Heart left ventricle (tissue), 16 donors: ENCODE measurements at regions not wholly inside any gene's neighbourhood (a gene's known extent, or its start where the extent isn't known, plus 50 kb on each side); places are given as distances from the start of the nearest gene placed in this dataset.
"Not testable (repeated sequence)": the region's sequence is repeated elsewhere in the genome, so short reads cannot be mapped to it uniquely, and the experiment has no call there.

Experiments
- ATAC-seq, 4 donors: fragments of 200-7000 bp; cut with Tn5 transposase; one replicate each; pipeline ENCODE4 v1.9.1; 2020 to 2022; ENCODE audit warnings: moderate library complexity in 4 of 4, mild to moderate bottlenecking in 3 of 4, moderate number of reproducible peaks in 1 of 4
- DNase-seq, 5 donors: peaks; one replicate each; pipeline ENCODE4 v3.0.0-alpha.2; 2020
- H3K27ac ChIP-seq, 12 donors: fragments of 200-600 bp; sonication (generic) in 4 of 12; one replicate each; pipeline versions ENCODE4 v1.5.0 to v1.8.0; 2016 to 2022; ENCODE audit warnings: mild to moderate bottlenecking in 2 of 12
- H3K27me3 ChIP-seq, 9 donors: fragments of 200-600 bp; sonication (generic) in 2 of 9; one replicate each; pipeline versions ENCODE4 v1.5.1 to v1.8.0; 2016 to 2022; ENCODE audit warnings: mild to moderate bottlenecking in 3 of 9
- H3K36me3 ChIP-seq, 9 donors: fragments of 200-600 bp; sonication (generic) in 2 of 9; one replicate each; pipeline versions ENCODE4 v1.5.0 to v1.8.0; 2018 to 2022; ENCODE audit warnings: mild to moderate bottlenecking in 2 of 9
- H3K4me1 ChIP-seq, 12 donors: fragments of 200-600 bp; sonication (generic) in 4 of 12; one replicate each; pipeline versions ENCODE4 v1.5.0 to v1.8.0; 2016 to 2022; ENCODE audit warnings: mild to moderate bottlenecking in 3 of 12
- H3K4me3 ChIP-seq, 12 donors: fragments of 200-600 bp; sonication (generic) in 4 of 12; one replicate each; pipeline versions ENCODE4 v1.5.0 to v1.8.0; 2017 to 2022; ENCODE audit warnings: mild to moderate bottlenecking in 9 of 12, moderate library complexity in 4 of 12
- H3K9me3 ChIP-seq, 12 donors: fragments of 200-600 bp; sonication (generic) in 4 of 12; one replicate each; pipeline versions ENCODE4 v1.5.0 to v1.8.0; 2016 to 2022; ENCODE audit warnings: mild to moderate bottlenecking in 1 of 12
- POLR2A ChIP-seq, 2 donors: fragments of 450-650 bp; IDR thresholded peaks; one replicate each; pipeline ENCODE4 v1.6.1; 2017; ENCODE audit warnings: antibody characterized with exemption in 2 of 2, mild to moderate bottlenecking in 2 of 2, moderate library complexity in 2 of 2
- WGBS, 4 donors: extraction: QIAGEN DNeasy Blood & Tissue Kit in 2 of 4; methylation state at CpG; one replicate each; pipeline versions ENCODE4 v1.1.5 to v1.1.7; 2013 to 2018; 5-methylcytosine and 5-hydroxymethylcytosine counted together
- intact Hi-C, 10 donors: fragments of 100-400 bp; cut with DNase I; formaldehyde crosslinking; loops; one replicate each; pipeline versions ENCODE4 v1.11.1 to v1.14.2; 2022
- TF ChIP-seq, protein P1 (sequence below), 12 donors: fragments of 200-600 bp; sonication (generic) in 4 of 12; IDR thresholded peaks; one replicate each; pipeline versions ENCODE4 v1.5.0 to v1.8.0; 2018 to 2022; ENCODE audit warnings: antibody characterized with exemption in 12 of 12, mild to moderate bottlenecking in 5 of 12
- donor health status: ischemic (EF 13 %, LVEDD 7.1; RV severe dilation, severe dysfunction).
- donor health status: healthy with polysubstance abuse.
- donor health status: DM: no; HTN: yes; CAD: no.
- donor health status: DM: no; HTN: no; CAD: no.
- donor health status: ischemic (EF 25% LVEDD 6.9; RV normal size, moderate dysfunction).
- donor health status: ischemic (EF 25% LVEDD 5.7; RV mildly dilated, moderate dysfunction).
- donor health status: healthy.
- donor health status: DM: yes; HTN: yes; CAD: no.
- donor health status: ischemic (EF 35%, LVEDD 5.7; RV mildly dilated, moderate dysfunction).
- donor health status: nonischemic (EF 11% LVEDD 7.7; RV severe dilation, severe dysfunction).
- donor health status: DM: yes; HTN: yes; CAD: no.
- donor health status: PGD.
- donor health status: ischemic (EF 29% LVEDD 5.4; RV normal size, mild dysfunction).
- donor health status: nonischemic (EF 23%, LVEDD 6.1; RV moderate dilation, normal function).

DNA sequence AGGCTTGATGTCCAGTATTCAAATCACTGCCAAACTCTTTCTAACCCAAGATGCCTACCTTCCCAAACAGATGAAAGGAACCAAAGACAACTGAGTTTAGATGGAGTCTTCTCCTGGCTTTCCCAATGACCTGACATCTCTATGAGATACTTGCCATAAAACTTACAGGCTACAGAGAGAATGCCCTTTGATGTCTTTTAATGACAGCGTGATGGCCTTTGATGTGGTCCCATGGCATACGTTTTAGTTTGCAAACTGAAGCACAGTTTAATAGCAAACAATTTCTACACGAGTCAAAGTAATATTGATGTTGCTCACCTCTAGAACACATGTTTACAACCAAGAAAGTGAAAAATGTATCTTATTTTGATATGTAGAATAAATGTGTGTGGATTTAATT is 73.2 kb downstream of the ZIC4 start:
- Histone ChIP-seq H3K4me3 (no peak overlapping the region), H3K27ac (no peak overlapping the region), H3K36me3 (no peaks in the 10 kb centered on the region), H3K4me1 (no peaks in the 10 kb centered on the region), H3K9me3 (no peaks in the 10 kb centered on the region), H3K27me3 (peaks cover 0 to 5% (median 0%) of the 10 kb centered on the region in 9 donors)
- DNase-seq (no peak), ATAC-seq (no peak)
- intact Hi-C loops: no loop called here
- TF ChIP-seq, protein P1, sequence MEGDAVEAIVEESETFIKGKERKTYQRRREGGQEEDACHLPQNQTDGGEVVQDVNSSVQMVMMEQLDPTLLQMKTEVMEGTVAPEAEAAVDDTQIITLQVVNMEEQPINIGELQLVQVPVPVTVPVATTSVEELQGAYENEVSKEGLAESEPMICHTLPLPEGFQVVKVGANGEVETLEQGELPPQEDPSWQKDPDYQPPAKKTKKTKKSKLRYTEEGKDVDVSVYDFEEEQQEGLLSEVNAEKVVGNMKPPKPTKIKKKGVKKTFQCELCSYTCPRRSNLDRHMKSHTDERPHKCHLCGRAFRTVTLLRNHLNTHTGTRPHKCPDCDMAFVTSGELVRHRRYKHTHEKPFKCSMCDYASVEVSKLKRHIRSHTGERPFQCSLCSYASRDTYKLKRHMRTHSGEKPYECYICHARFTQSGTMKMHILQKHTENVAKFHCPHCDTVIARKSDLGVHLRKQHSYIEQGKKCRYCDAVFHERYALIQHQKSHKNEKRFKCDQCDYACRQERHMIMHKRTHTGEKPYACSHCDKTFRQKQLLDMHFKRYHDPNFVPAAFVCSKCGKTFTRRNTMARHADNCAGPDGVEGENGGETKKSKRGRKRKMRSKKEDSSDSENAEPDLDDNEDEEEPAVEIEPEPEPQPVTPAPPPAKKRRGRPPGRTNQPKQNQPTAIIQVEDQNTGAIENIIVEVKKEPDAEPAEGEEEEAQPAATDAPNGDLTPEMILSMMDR (IDR thresholded peaks at IDR 0.05): no peak
- no peak for TF ChIP-seq POLR2A (IDR thresholded peaks at IDR 0.05)
- WGBS, 4 donors: 59 to 76% (median 70%) methylated on average over 3 of the region's 3 CpGs

DNA sequence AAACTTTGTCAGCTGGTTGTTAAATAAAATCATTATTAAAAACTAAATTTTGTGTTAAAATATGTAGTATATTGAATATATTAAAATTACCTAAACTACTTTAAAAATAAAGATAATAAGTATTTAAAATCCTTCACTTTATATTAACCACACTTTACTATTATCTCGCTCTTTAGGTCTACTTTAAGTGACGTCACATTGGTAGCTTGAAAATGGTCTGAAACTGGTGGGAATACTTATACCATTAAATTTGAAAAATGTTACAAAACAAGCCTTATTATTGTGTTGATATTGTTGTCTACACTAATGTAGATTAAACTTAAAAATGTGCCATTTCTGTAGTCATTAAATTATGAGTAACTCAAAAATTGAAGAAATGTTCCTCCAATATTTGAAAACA is 77.6 kb downstream of the ZIC4 start:
- Histone ChIP-seq H3K9me3 (peaks cover 0 to 5% (median 0%) of the 10 kb centered on the region in 12 donors), H3K27me3 (no peaks in the 10 kb centered on the region), H3K4me3 (no peak overlapping the region), H3K27ac (no peak overlapping the region), H3K4me1 (no peaks in the 10 kb centered on the region), H3K36me3 (no peaks in the 10 kb centered on the region)
- intact Hi-C loops: no loop called here
- ATAC-seq: no peak
- TF ChIP-seq POLR2A (IDR thresholded peaks at IDR 0.05): no peak
- TF ChIP-seq, protein P1 (IDR thresholded peaks at IDR 0.05): no peak
- DNase-seq: no peak
- WGBS, 4 donors: 86 to 92% (median 88%) methylated on average over 2 of the region's 2 CpGs

DNA sequence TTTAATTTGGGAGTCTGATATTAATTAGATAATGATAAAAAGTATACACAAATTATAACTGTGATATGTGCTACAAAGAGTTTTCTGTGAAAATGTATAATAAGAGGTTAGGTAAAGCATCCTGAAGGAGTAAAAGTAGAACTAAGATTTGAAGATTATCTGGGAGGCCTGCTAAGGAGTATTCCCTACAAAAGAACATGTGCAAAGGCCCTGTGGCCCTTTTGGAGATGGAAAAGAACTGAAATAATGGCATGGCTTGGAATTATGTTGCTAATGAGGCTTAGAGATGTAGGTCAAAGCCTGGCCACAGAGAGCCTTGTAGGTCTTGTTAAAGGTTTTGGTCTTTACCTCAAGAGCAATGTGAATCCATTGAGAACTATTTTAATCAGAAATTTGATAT is 82.0 kb downstream of the ZIC4 start:
- no peaks in the 10 kb centered on the region for H3K4me1 ChIP-seq
- no peak overlapping the region for H3K27ac ChIP-seq
- TF ChIP-seq, protein P1 (IDR thresholded peaks at IDR 0.05): no peak
- no peak for TF ChIP-seq POLR2A (IDR thresholded peaks at IDR 0.05)
- peaks cover 0 to 5% (median 0%) of the 10 kb centered on the region in 12 donors for H3K9me3 ChIP-seq
- DNase-seq: no peak
- H3K4me3 ChIP-seq: no peak overlapping the region
- intact Hi-C loops: no loop called here
- H3K27me3 ChIP-seq: peaks cover 0 to 3% (median 0%) of the 10 kb centered on the region in 9 donors
- ATAC-seq: no peak
- no peaks in the 10 kb centered on the region for H3K36me3 ChIP-seq

DNA sequence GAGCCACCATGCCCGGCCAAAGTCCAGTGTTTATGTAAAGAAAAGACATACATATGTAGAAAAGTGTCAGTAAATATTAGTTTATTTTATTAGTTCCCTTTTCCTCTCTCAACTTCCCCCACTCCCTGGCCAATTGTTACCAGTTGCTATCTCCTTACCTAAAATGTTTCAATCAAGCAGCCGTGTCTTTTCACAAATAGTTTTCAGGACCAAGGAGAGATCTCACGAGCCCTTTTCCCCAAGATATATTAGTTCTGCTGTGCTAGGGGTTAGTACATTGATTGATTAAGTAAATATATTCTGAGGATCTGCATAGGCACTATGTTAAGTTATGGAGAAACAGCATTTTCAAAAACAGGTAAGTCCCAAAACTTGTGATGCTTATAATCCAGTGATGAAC is 87.4 kb downstream of the ZIC4 start:
- Histone ChIP-seq H3K9me3 (no peaks in the 10 kb centered on the region), H3K27me3 (peaks cover 0 to 3% (median 0%) of the 10 kb centered on the region in 9 donors), H3K36me3 (no peaks in the 10 kb centered on the region), H3K27ac (no peak overlapping the region), H3K4me1 (no peaks in the 10 kb centered on the region), H3K4me3 (no peak overlapping the region)
- TF ChIP-seq, protein P1 (IDR thresholded peaks at IDR 0.05): no peak
- no peak for TF ChIP-seq POLR2A (IDR thresholded peaks at IDR 0.05)
- DNase-seq: no peak
- ATAC-seq: no peak
- intact Hi-C loops: no loop called here
- 49 to 64% (median 59%) methylated on average over 3 of the region's 3 CpGs for WGBS, 4 donors

- WGBS, 4 donors: 56 to 70% (median 68%) methylated on average over 6 of the region's 6 CpGs
- ATAC-seq, H3K27ac ChIP-seq, H3K9me3 ChIP-seq, DNase-seq, H3K36me3 ChIP-seq, intact Hi-C loops, H3K4me1 ChIP-seq, H3K4me3 ChIP-seq, H3K27me3 ChIP-seq: not testable (repeated sequence)
Observed at GRCh38 chr3:147317080-147317479, 89.3 kb downstream of the ZIC4 start.
